ENCODE measurements at regions not wholly inside any gene's neighbourhood (a gene's known extent, or its start where the extent isn't known, plus 50 kb on each side); places are given as distances from the start of the nearest gene placed in this dataset.
"Not testable (repeated sequence)": the region's sequence is repeated elsewhere in the genome, so short reads cannot be mapped to it uniquely, and the experiment has no call there.

- DNase-seq (ENCODE audit: low spot score), result no peak
Measured at GRCh38 chr1:96187020-96187419, 534.6 kb upstream of the PTBP2 start.

- no peak for DNase-seq (ENCODE audit: low spot score)
Measured at GRCh38 chr1:96191165-96191564, 530.4 kb upstream of the PTBP2 start.

GRCh38 chr1:96206451-96206850 lies 515.1 kb upstream of the PTBP2 start:
- no peak for DNase-seq (ENCODE audit: low spot score)

- no peak for DNase-seq (ENCODE audit: low spot score)
Measured at GRCh38 chr1:96207936-96208335, 513.6 kb upstream of the PTBP2 start.

GRCh38 chr1:96208428-96208827 lies 513.2 kb upstream of the PTBP2 start:
- DNase-seq (ENCODE audit: low spot score), result no peak

GRCh38 chr1:96210054-96210453 lies 511.5 kb upstream of the PTBP2 start:
- no peak for DNase-seq (ENCODE audit: low spot score)

- DNase-seq (ENCODE audit: low spot score), result no peak
Measured at GRCh38 chr1:96211202-96211601, 510.4 kb upstream of the PTBP2 start.

- no peak for DNase-seq (ENCODE audit: low spot score)
Measured at GRCh38 chr1:96214982-96215381, 506.6 kb upstream of the PTBP2 start.

- no peak for DNase-seq (ENCODE audit: low spot score)
Measured at GRCh38 chr1:96220651-96221050, 500.9 kb upstream of the PTBP2 start.

- no peak for DNase-seq (ENCODE audit: low spot score)
Measured at GRCh38 chr1:96222701-96223100, 498.9 kb upstream of the PTBP2 start.

GRCh38 chr1:96224229-96224628 lies 497.4 kb upstream of the PTBP2 start:
- DNase-seq (ENCODE audit: low spot score), result not testable (repeated sequence)

- no peak for DNase-seq (ENCODE audit: low spot score)
Measured at GRCh38 chr1:96233422-96233821, 488.2 kb upstream of the PTBP2 start.

GRCh38 chr1:96234299-96234698 lies 487.3 kb upstream of the PTBP2 start:
- DNase-seq (ENCODE audit: low spot score), result no peak

GRCh38 chr1:96236156-96236739 lies 485.3 kb upstream of the PTBP2 start:
- DNase-seq (ENCODE audit: low spot score), result no peak

- DNase-seq (ENCODE audit: low spot score), result no peak
Measured at GRCh38 chr1:96238426-96238825, 483.2 kb upstream of the PTBP2 start.

GRCh38 chr1:96240438-96240837 lies 481.1 kb upstream of the PTBP2 start:
- no peak for DNase-seq (ENCODE audit: low spot score)

GRCh38 chr1:96253246-96254035 lies 468.1 kb upstream of the PTBP2 start:
- no peak for DNase-seq (ENCODE audit: low spot score)

- no peak for DNase-seq (ENCODE audit: low spot score)
Measured at GRCh38 chr1:96256130-96256790, 465.3 kb upstream of the PTBP2 start.

- peak; percentile 78 for DNase-seq (ENCODE audit: low spot score)
Measured at GRCh38 chr1:96259399-96259798, 462.2 kb upstream of the PTBP2 start.

- DNase-seq (ENCODE audit: low spot score), result no peak
Measured at GRCh38 chr1:96281491-96281890, 440.1 kb upstream of the PTBP2 start.

- DNase-seq (ENCODE audit: low spot score), result no peak
Measured at GRCh38 chr1:96290033-96290432, 431.6 kb upstream of the PTBP2 start.

GRCh38 chr1:96290801-96291200 lies 430.8 kb upstream of the PTBP2 start:
- no peak for DNase-seq (ENCODE audit: low spot score)

GRCh38 chr1:96291468-96291867 lies 430.1 kb upstream of the PTBP2 start:
- DNase-seq (ENCODE audit: low spot score), result no peak

Measured in ecto neural progenitor cell (in vitro differentiated cells).